B cell (primary cell): ENCODE measurements at regions not wholly inside any gene's neighbourhood (a gene's known extent, or its start where the extent isn't known, plus 50 kb on each side); places are given as distances from the start of the nearest gene placed in this dataset.

Experiments used
- ATAC-seq: fragments of 200-7000 bp; cut with Tn5 transposase; one replicate; pipeline ENCODE4 v1.10.0; 2021; ENCODE audit warnings: low read depth, mild to moderate bottlenecking, moderate number of reproducible peaks, moderate library complexity
- CTCF ChIA-PET: fragments of 350-600 bp; sonication (Branson Sonifier 250); formaldehyde crosslinking; loops from one replicate; lab custom pipeline; 2021; ENCODE audit warnings: antibody characterized with exemption, inconsistent platforms; lab: Charles Lee
- POLR2A ChIA-PET: fragments of 350-600 bp; sonication (Branson Sonifier 250); formaldehyde crosslinking; loops from one replicate; lab custom pipeline; 2021; ENCODE audit warnings: antibody characterized with exemption; lab: Charles Lee
- DNase-seq: peaks from one replicate; pipeline ENCODE4 v3.0.0; 2013
- H2AFZ ChIP-seq: 2 replicates; pipeline ENCODE4 v1.6.1; 2012; ENCODE audit warnings: mild to moderate bottlenecking, low read depth, low read length; ENCODE audit not compliant: insufficient read depth, poor library complexity, severe bottlenecking
- H3K27ac ChIP-seq, 2 donors: 1 replicate in 1 of 2; 2 replicates in 1 of 2; pipeline ENCODE4 v1.5.1; 2012 to 2013; ENCODE audit warnings: low read length in 2 of 2, mild to moderate bottlenecking in 2 of 2, moderate library complexity in 1 of 2
- H3K27me3 ChIP-seq, 4 experiments: fragments of 200-600 bp in 1 of 4; sonication (generic) in 1 of 4; replicated peaks in 1 of 4; 1 replicate in 2 of 4; 2 replicates in 2 of 4; pipeline versions ENCODE4 v1.6.1 to v1.7.0; 2013 to 2016; ENCODE audit warnings: low read length in 3 of 4, mild to moderate bottlenecking in 2 of 4, mixed read lengths in 1 of 4, moderate library complexity in 1 of 4; ENCODE audit not compliant: insufficient read depth in 4 of 4, control insufficient read depth in 3 of 4; ENCODE audit errors: control extremely low read depth in 1 of 4
- H3K36me3 ChIP-seq, 2 experiments: replicated peaks in 1 of 2; 1 replicate in 1 of 2; 2 replicates in 1 of 2; pipeline versions ENCODE4 v1.6.1 to v1.7.1; 2013; ENCODE audit warnings: low read length in 1 of 2; ENCODE audit not compliant: insufficient read depth in 2 of 2, control insufficient read depth in 1 of 2; ENCODE audit errors: control extremely low read depth in 1 of 2, extremely low read depth in 1 of 2
- H3K4me1 ChIP-seq, 2 donors: fragments of 200-600 bp in 1 of 2; sonication (generic) in 1 of 2; 1 replicate in 1 of 2; 2 replicates in 1 of 2; pipeline versions ENCODE4 v1.5.1 to v1.6.1; 2013 to 2017; ENCODE audit warnings: low read length in 2 of 2; ENCODE audit not compliant: control insufficient read depth in 2 of 2, insufficient read depth in 2 of 2
- H3K4me2 ChIP-seq: replicated peaks from 2 replicates; pipeline ENCODE3; 2012; ENCODE audit warnings: mild to moderate bottlenecking, low read depth, low read length; ENCODE audit not compliant: poor library complexity, severe bottlenecking
- H3K4me3 ChIP-seq, 5 experiments: fragments of 200-600 bp in 1 of 5; sonication (generic) in 1 of 5; 1 replicate in 3 of 5; 2 replicates in 2 of 5; pipeline versions ENCODE4 v1.5.1 to v1.7.0; 2011 to 2016; ENCODE audit warnings: low read length in 4 of 5, mild to moderate bottlenecking in 4 of 5, low read depth in 2 of 5, control low read depth in 1 of 5, moderate library complexity in 1 of 5; ENCODE audit not compliant: insufficient read depth in 1 of 5; ENCODE audit errors: control extremely low read depth in 1 of 5, extremely low read depth in 1 of 5
- H3K79me2 ChIP-seq: fragments of 200-600 bp; sonication (generic); one replicate; pipeline ENCODE4 v1.6.0; 2016; ENCODE audit warnings: low read length; ENCODE audit not compliant: control insufficient read depth, insufficient read depth
- H3K9ac ChIP-seq: fragments of 200-600 bp; sonication (generic); 2 replicates; pipeline ENCODE4 v1.6.1; 2017; ENCODE audit warnings: mild to moderate bottlenecking, low read length, moderate library complexity
- H3K9me3 ChIP-seq, 3 donors: one replicate each; pipeline versions ENCODE4 v1.6.1 to v1.7.1; 2013; ENCODE audit warnings: low read length in 2 of 3; ENCODE audit not compliant: control insufficient read depth in 2 of 3, insufficient read depth in 1 of 3; ENCODE audit errors: control extremely low read depth in 1 of 3
- H4K20me1 ChIP-seq: 2 replicates; pipeline ENCODE4 v1.6.0; 2012; ENCODE audit warnings: mild to moderate bottlenecking, low read length; ENCODE audit not compliant: insufficient read depth, control insufficient read depth, poor library complexity, severe bottlenecking
- H3K27ac Mint-ChIP-seq: one replicate; pipeline ENCODE4 v1.8.0; 2021; ENCODE audit warnings: mixed read lengths
- H3K27me3 Mint-ChIP-seq: one replicate; pipeline ENCODE4 v1.8.0; 2021; ENCODE audit warnings: mixed read lengths
- H3K4me1 Mint-ChIP-seq: one replicate; pipeline ENCODE4 v1.8.0; 2021; ENCODE audit warnings: mixed read lengths
- H3K4me3 Mint-ChIP-seq: one replicate; pipeline ENCODE4 v1.8.0; 2021; ENCODE audit warnings: mixed read lengths
- H3K9me3 Mint-ChIP-seq: one replicate; pipeline ENCODE4 v1.8.0; 2022; ENCODE audit warnings: mixed read lengths; ENCODE audit not compliant: insufficient read depth
- EZH2 ChIP-seq: IDR thresholded peaks from 2 replicates; pipeline ENCODE4 v1.6.1; 2012; ENCODE audit warnings: borderline replicate concordance, low read depth, mild to moderate bottlenecking, moderate library complexity, low read length; ENCODE audit not compliant: insufficient read depth, poor library complexity, severe bottlenecking
- WGBS: methylation state at CpG from one replicate; pipeline ENCODE4 v1.1.5; 2013; ENCODE audit warnings: missing lambda C conversion rate; ENCODE audit not compliant: insufficient coverage; 5-methylcytosine and 5-hydroxymethylcytosine counted together
- intact Hi-C: fragments of 100-400 bp; cut with micrococcal nuclease; formaldehyde crosslinking; loops from one replicate; pipeline ENCODE4 v1.10.0; 2022
- TF ChIP-seq, protein P1 (sequence below): fragments of 200-600 bp; IDR thresholded peaks from one replicate; pipeline ENCODE4 v1.8.0; 2022; ENCODE audit warnings: antibody characterized with exemption, mild to moderate bottlenecking

DNA sequence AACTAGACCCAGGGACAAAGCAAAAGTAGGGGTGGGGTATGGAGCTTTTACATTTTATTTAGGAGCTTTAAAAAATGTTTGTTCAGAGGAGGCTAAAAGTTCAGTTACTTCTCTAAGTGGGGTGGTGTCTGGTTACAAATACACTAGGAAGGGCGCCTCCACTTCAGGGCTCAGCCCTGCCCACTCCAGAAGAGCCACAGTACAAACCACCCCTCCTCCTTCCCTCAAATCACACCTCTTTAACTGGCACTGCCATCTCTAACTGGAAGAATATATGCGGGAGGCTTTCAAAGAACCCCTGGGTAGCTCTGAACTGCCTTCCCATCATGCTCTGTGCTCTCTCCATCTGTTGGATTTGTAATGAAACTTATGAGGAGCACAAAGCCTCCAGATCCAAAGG, 98.8 kb upstream of the NFIB start:
- ATAC-seq (no peak), DNase-seq (no peak)
- no peak overlapping the region for H2AFZ ChIP-seq
- H3K79me2 ChIP-seq = no peaks in the 10 kb centered on the region
- H3K27ac Mint-ChIP-seq = no peak overlapping the region
- H3K9me3 Mint-ChIP-seq = no peaks in the 10 kb centered on the region
- no peaks in the 10 kb centered on the region for H3K27me3 ChIP-seq
- no peaks in the 10 kb centered on the region for H3K27me3 Mint-ChIP-seq
- H3K4me3 ChIP-seq = no peak overlapping the region
- TF ChIP-seq, protein P1, sequence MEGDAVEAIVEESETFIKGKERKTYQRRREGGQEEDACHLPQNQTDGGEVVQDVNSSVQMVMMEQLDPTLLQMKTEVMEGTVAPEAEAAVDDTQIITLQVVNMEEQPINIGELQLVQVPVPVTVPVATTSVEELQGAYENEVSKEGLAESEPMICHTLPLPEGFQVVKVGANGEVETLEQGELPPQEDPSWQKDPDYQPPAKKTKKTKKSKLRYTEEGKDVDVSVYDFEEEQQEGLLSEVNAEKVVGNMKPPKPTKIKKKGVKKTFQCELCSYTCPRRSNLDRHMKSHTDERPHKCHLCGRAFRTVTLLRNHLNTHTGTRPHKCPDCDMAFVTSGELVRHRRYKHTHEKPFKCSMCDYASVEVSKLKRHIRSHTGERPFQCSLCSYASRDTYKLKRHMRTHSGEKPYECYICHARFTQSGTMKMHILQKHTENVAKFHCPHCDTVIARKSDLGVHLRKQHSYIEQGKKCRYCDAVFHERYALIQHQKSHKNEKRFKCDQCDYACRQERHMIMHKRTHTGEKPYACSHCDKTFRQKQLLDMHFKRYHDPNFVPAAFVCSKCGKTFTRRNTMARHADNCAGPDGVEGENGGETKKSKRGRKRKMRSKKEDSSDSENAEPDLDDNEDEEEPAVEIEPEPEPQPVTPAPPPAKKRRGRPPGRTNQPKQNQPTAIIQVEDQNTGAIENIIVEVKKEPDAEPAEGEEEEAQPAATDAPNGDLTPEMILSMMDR = no peak
- TF ChIP-seq EZH2 = no peak
- no peaks in the 10 kb centered on the region for H3K4me1 ChIP-seq
- POLR2A ChIA-PET = no interaction called here
- 100% methylated on average over 1 of the region's 2 CpGs for WGBS
- H3K36me3 ChIP-seq = no peaks in the 10 kb centered on the region
- no peak overlapping the region for H3K27ac ChIP-seq
- no peaks in the 10 kb centered on the region for H4K20me1 ChIP-seq
- no peaks in the 10 kb centered on the region for H3K4me1 Mint-ChIP-seq
- no peak overlapping the region for H3K4me3 Mint-ChIP-seq
- no peak overlapping the region for H3K4me2 ChIP-seq
- H3K9ac ChIP-seq = no peak overlapping the region
- intact Hi-C loops = no loop called here
- H3K9me3 ChIP-seq = no peaks in the 10 kb centered on the region
- CTCF ChIA-PET = interaction anchor here (1.6 kb wide), 1 partner anchor 17 kb away, joined by 4 read pairs; no protein-coding TSS in a partner anchor

DNA sequence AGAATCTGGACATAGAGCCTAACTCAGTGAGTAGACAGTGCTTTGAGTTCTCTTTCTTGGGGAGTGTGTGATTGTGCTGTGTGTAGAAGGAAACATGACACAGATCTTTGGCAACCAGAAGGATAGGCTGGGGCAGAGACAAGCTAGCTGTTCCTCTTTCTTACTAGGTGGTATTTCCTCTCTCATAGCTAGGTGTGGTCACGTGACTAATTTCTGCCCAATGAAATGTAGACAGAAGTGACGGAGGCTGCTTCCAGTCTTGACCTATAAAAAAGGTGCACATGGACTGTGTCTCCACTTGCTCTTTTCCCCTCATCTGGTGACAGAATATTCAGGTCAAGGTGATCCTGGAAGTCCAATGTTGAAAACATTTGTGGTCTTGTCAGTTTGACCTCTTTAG, 92.5 kb upstream of the NFIB start:
- WGBS = 83% methylated on average over 1 of the region's 2 CpGs

More for the DNA sequence above, 92.5 kb upstream of the NFIB start:
- no peak for TF ChIP-seq EZH2
- TF ChIP-seq, protein P1 = no peak
- H3K9me3 ChIP-seq = no peaks in the 10 kb centered on the region
- no peaks in the 10 kb centered on the region for H3K9me3 Mint-ChIP-seq
- no peak overlapping the region for H2AFZ ChIP-seq
- H3K4me1 ChIP-seq = no peaks in the 10 kb centered on the region
- ChIA-PET POLR2A (no interaction called here), CTCF (no interaction called here)
- H3K27ac Mint-ChIP-seq = no peak overlapping the region
- ATAC-seq = no peak
- no peaks in the 10 kb centered on the region for H3K27me3 ChIP-seq
- H3K4me3 ChIP-seq = no peak overlapping the region
- DNase-seq = no peak
- H3K79me2 ChIP-seq = no peaks in the 10 kb centered on the region
- no peak overlapping the region for H3K9ac ChIP-seq
- H4K20me1 ChIP-seq = no peaks in the 10 kb centered on the region
- peaks cover 7% of the 10 kb centered on the region for H3K27me3 Mint-ChIP-seq
- H3K4me1 Mint-ChIP-seq = no peaks in the 10 kb centered on the region
- H3K4me3 Mint-ChIP-seq = no peak overlapping the region
- H3K4me2 ChIP-seq = no peak overlapping the region
- no peak overlapping the region for H3K27ac ChIP-seq
- no peaks in the 10 kb centered on the region for H3K36me3 ChIP-seq
- intact Hi-C loops = no loop called here
